K562 (cell line): ENCODE measurements at regions not wholly inside any gene's neighbourhood (a gene's known extent, or its start where the extent isn't known, plus 50 kb on each side); places are given as distances from the start of the nearest gene placed in this dataset.

ENCODE experiments used
- CHD2 ChIP-seq: IDR thresholded peaks from 2 replicates; pipeline ENCODE4 v1.6.1; 2011; ENCODE audit warnings: low read depth, low read length
- L3MBTL2 ChIP-seq: fragments of 450-650 bp; IDR thresholded peaks from 2 replicates; pipeline ENCODE4 v1.6.1; 2016; ENCODE audit warnings: mild to moderate bottlenecking, moderate library complexity
- NR0B1 ChIP-seq: fragments of 450-650 bp; IDR thresholded peaks from one replicate; pipeline ENCODE4 v1.6.1; 2018; ENCODE audit warnings: mild to moderate bottlenecking, moderate library complexity; ENCODE audit not compliant: partially characterized antibody
- NR3C1 ChIP-seq: sonication (generic); formaldehyde crosslinking; IDR thresholded peaks from 2 replicates; pipeline ENCODE4 v1.8.1; 2022; ENCODE audit warnings: missing genetic modification reagents
- POLR2A ChIP-seq: fragments of 450-650 bp; conservative IDR thresholded peaks from 2 replicates; pipeline ENCODE4 v1.6.1; 2016
- ZBTB33 ChIP-seq: sonication (generic); formaldehyde crosslinking; IDR thresholded peaks from 2 replicates; pipeline ENCODE4 v1.8.1; 2023; ENCODE audit warnings: mild to moderate bottlenecking, missing genetic modification reagents
- ZNF124 ChIP-seq: sonication (generic); formaldehyde crosslinking; IDR thresholded peaks from 2 replicates; pipeline ENCODE4 v1.8.1; 2022; ENCODE audit warnings: missing genetic modification reagents
- ZNF561 ChIP-seq: fragments of 450-650 bp; formaldehyde crosslinking; conservative IDR thresholded peaks from 2 replicates; pipeline ENCODE4 v1.4.0; 2020; ENCODE audit warnings: mild to moderate bottlenecking, moderate library complexity
- TF ChIP-seq, protein P1 (sequence below), 3 experiments: IDR thresholded peaks in 2 of 3; conservative IDR thresholded peaks in 1 of 3; 2 replicates each; pipeline ENCODE4 v1.5.1; 2011 to 2012; ENCODE audit warnings: low read length in 3 of 3, mild to moderate bottlenecking in 3 of 3, control low read depth in 2 of 3, improper control_type of control experiment in 1 of 3, inconsistent platforms in 1 of 3, low read depth in 1 of 3, mixed read lengths in 1 of 3, moderate library complexity in 1 of 3; ENCODE audit not compliant: insufficient read depth in 2 of 3

DNA sequence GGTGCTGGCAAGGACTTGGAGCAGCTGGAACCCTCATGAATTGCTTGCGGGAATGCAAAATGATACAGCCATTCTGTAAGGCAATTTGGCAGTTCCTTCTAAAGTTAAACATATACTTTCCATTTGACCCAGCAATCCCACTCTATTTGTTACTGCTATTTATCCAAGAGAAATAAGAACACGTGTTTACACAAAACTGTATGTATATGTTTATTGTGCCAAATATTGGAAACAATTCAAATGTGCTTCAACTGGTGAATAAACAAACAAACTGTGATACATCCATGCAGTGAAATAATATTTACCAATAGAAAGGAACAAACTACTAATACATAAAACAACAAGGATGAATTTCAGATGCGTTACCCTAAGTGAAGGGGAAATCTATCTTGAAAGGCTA is 60.0 kb upstream of the NTRK3 start:
- no peak for TF ChIP-seq POLR2A
- no peak for TF ChIP-seq CHD2
- TF ChIP-seq ZBTB33 (CRISPR knock-in tag): no peak
- no peak for TF ChIP-seq NR3C1 (CRISPR knock-in tag)
- TF ChIP-seq, protein P1, sequence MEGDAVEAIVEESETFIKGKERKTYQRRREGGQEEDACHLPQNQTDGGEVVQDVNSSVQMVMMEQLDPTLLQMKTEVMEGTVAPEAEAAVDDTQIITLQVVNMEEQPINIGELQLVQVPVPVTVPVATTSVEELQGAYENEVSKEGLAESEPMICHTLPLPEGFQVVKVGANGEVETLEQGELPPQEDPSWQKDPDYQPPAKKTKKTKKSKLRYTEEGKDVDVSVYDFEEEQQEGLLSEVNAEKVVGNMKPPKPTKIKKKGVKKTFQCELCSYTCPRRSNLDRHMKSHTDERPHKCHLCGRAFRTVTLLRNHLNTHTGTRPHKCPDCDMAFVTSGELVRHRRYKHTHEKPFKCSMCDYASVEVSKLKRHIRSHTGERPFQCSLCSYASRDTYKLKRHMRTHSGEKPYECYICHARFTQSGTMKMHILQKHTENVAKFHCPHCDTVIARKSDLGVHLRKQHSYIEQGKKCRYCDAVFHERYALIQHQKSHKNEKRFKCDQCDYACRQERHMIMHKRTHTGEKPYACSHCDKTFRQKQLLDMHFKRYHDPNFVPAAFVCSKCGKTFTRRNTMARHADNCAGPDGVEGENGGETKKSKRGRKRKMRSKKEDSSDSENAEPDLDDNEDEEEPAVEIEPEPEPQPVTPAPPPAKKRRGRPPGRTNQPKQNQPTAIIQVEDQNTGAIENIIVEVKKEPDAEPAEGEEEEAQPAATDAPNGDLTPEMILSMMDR (IDR thresholded peaks at IDR 0.05 in 2 of 3, conservative IDR thresholded peaks at IDR 0.05 in 1 of 3; ENCODE audit: insufficient read depth in 2 of 3, low read depth in 1 of 3, low read length in 3 of 3): no peak
- no peak for TF ChIP-seq L3MBTL2
- no peak for TF ChIP-seq ZNF561 (CRISPR knock-in tag)
- no peak for TF ChIP-seq ZNF124
- no peak for TF ChIP-seq NR0B1
